ENCODE measurements at regions not wholly inside any gene's neighbourhood (a gene's known extent, or its start where the extent isn't known, plus 50 kb on each side); places are given as distances from the start of the nearest gene placed in this dataset. TPM values are rescaled to one million over a fixed set of nuclear protein-coding genes. Genes with fewer than 3 reads are reported as not detected.
A peak's percentile ranks its signal among the peaks of the same experiment; 100 is the strongest.
"Not testable (repeated sequence)": the region's sequence is repeated elsewhere in the genome, so short reads cannot be mapped to it uniquely, and the experiment has no call there.

DNA sequence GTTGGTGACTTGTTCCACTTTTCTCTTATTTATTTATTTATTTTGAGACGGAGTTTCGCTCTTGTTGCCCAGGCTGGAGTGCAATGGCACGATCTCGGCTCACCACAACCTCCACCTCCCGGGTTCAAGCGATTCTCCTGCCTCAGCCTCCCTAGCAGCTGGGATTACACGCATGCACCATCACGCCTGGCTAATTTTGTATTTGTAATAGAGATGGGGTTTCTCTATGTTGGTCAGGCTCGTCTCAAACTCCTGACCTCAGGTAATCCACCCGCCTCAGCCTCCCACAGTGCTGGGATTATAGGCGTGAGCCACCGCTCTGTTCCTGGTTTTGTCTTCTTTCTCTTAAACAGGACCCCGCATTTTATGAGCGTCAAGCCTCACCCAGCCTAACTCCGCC is 57.3 kb upstream of the METTL9 start:
- H3K27me3 Mint-ChIP-seq; H3K27ac ChIP-seq (ENCODE audit: low read depth, low read length); H3K4me1 ChIP-seq (ENCODE audit: control insufficient read depth in 2 of 2, insufficient read depth in 2 of 2, low read length in 2 of 2); H3K9me3 Mint-ChIP-seq; H3K27me3 ChIP-seq (ENCODE audit: control insufficient read depth in 2 of 2, insufficient read depth in 2 of 2, low read length in 2 of 2); intact Hi-C loops (cut with micrococcal nuclease); POLR2A ChIA-PET; CTCF ChIA-PET; DNase-seq; H3K36me3 Mint-ChIP-seq; H3K36me3 ChIP-seq (ENCODE audit: control insufficient read depth in 2 of 3, insufficient read depth in 3 of 3, low read length in 3 of 3); ATAC-seq; H3K4me3 ChIP-seq (ENCODE audit: low read length); H3K9me3 ChIP-seq (ENCODE audit: control insufficient read depth in 2 of 3, low read length in 3 of 3): not testable (repeated sequence)
- Mint-ChIP-seq H3K4me1 (peaks cover 8 to 34% (median 10%) of the 10 kb centered on the region in 7 donors), H3K27ac (peak overlapping the region in 2 of 9 donors; percentile 42 to 46), H3K4me3 (peak overlapping the region in 2 of 10 donors; percentile 21 to 37)

DNA sequence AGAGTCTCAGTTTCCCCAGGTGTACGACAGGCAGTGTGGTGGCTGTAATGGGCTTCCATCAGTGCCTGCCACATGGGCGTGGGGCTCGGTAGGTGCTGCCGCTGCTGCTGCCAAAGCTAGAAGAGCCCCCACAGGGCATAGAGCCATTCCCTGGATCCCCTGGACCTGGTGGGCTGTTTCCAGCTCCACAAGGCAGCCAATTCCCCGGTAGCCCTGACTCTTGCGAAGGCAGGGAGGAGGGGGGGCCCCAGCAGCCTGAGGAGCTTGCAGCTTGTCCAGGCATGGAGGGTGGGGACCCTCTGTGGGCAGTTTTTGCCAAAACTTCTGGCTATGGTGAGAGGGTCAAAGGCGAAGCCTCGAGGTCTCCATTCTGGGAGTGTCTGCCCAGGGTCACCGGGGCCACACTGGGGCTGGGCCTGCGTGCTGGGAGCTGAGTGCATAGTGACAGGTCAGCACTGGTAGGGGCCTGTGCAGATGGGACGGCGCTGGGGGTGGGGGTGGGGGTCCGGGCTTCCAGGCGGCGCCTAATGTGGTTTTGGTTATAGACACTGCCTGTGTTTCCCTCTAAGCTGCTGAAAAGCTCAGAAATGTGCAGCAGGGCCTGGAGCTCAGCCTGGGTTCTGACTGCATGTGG is 56.8 kb upstream of the METTL9 start:
- H3K36me3 ChIP-seq (ENCODE audit: control insufficient read depth in 2 of 3, insufficient read depth in 3 of 3, low read length in 3 of 3); intact Hi-C loops (cut with micrococcal nuclease); ATAC-seq; H3K4me1 ChIP-seq (ENCODE audit: control insufficient read depth in 2 of 2, insufficient read depth in 2 of 2, low read length in 2 of 2); H3K36me3 Mint-ChIP-seq; CTCF ChIA-PET; H3K9me3 Mint-ChIP-seq; H3K4me3 ChIP-seq (ENCODE audit: low read length); POLR2A ChIA-PET; H3K27me3 Mint-ChIP-seq; H3K27me3 ChIP-seq (ENCODE audit: control insufficient read depth in 2 of 2, insufficient read depth in 2 of 2, low read length in 2 of 2); H3K27ac Mint-ChIP-seq; H3K4me3 Mint-ChIP-seq; H3K27ac ChIP-seq (ENCODE audit: low read depth, low read length); DNase-seq; H3K9me3 ChIP-seq (ENCODE audit: control insufficient read depth in 2 of 3, low read length in 3 of 3): not testable (repeated sequence)
- peaks cover 8 to 34% (median 10%) of the 10 kb centered on the region in 7 donors for H3K4me1 Mint-ChIP-seq

DNA sequence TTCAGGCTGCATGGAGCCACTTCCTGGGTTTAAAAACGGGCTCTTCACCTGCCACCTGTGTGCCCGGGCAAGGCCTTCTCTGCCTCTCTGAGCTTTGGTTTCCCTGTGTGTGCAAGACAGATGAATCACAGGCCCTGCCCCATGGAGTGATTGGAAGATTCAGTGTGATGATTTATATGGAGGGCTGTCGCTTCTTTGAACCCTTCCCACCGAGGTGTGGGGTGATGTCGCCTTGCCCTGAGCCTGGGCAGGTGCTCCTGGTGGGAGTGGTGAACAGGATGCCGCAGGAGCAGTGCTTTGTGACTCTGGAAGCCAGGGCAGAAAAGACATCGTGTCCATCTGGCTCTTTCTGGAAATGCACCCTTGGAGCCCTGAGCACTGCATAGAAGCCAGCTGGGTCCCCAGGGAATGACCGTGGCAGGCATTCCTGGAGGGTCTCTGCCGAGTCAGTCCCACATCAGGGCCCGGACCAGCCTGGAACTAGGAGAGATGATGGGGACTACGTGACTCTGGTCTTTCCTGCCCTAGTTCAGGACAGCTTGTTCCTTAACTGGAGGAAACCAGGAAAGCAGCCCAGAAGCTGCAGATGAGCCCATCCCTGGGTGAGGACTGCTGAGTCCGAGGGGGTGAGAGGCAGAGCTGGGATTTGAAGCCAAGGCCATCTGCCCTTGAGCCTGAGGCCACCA is 56.1 kb upstream of the METTL9 start:
- Mint-ChIP-seq H3K4me1 (peaks cover 8 to 34% (median 10%) of the 10 kb centered on the region in 7 donors), H3K27ac (peak overlapping the region in 2 of 9 donors; percentile 8 to 30)
- intact Hi-C loops (cut with micrococcal nuclease); H3K9me3 Mint-ChIP-seq; H3K4me1 ChIP-seq (ENCODE audit: control insufficient read depth in 2 of 2, insufficient read depth in 2 of 2, low read length in 2 of 2); H3K4me3 ChIP-seq (ENCODE audit: low read length); H3K9me3 ChIP-seq (ENCODE audit: control insufficient read depth in 2 of 3, low read length in 3 of 3); H3K36me3 Mint-ChIP-seq; H3K4me3 Mint-ChIP-seq; H3K27ac ChIP-seq (ENCODE audit: low read depth, low read length); H3K27me3 ChIP-seq (ENCODE audit: control insufficient read depth in 2 of 2, insufficient read depth in 2 of 2, low read length in 2 of 2); H3K36me3 ChIP-seq (ENCODE audit: control insufficient read depth in 2 of 3, insufficient read depth in 3 of 3, low read length in 3 of 3); DNase-seq; H3K27me3 Mint-ChIP-seq; POLR2A ChIA-PET; CTCF ChIA-PET; ATAC-seq: not testable (repeated sequence)

DNA sequence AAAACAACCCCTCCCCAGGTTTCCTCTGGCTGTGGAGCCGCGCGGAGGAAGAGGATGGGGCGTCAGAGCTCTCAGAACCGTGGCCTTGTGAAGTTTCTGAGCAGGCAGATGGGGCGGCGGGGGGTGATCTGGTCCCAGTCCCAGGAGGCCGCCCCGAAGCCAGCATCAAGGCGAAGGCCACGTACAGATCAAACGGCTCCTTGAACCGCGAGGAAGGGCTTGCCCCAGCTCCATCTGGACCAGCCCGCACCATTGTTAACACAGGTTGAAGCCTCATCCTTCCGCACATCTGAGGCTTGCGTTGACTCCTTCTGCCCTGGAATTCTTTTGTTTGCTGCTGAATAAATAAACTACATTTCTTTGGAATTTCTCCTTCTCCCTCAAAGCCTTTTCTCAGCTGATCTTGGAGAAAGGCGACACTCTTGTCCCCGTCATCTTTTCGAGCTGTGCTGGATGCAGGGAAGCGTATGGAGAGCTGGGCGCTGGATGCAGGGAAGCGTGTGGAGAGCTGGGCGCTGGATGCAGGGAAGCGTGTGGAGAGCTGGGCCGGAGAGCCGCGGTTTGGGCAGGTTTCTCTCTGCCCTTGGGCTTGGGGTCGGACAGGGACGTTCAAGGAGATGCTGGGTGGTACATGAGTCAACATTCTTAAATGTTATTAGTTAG is 53.6 kb upstream of the METTL9 start:
- DNase-seq, H3K9me3 Mint-ChIP-seq: not testable (repeated sequence)

DNA sequence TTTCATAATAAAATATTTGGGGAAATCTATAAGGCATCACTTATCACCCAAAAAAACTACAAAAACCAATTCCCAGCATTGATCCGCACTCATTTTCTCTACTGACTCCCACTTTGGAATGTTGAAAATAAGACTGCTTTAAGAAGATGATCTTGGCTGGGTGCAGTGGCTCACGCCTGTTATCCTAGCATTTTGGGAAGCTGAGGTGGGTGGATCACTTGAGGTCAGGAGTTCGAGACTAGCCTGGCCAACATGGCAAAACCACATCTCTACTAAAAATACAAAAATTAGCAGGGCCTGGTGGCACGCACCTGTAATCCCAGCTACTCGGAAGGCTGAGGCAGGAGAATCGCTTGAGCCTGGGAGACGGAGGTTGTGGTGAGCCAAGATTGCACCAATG is 50.0 kb upstream of the METTL9 start:
- CTCF ChIA-PET; DNase-seq; H3K4me3 ChIP-seq (ENCODE audit: low read length); H3K36me3 Mint-ChIP-seq; POLR2A ChIA-PET; H3K4me1 Mint-ChIP-seq; H3K27ac ChIP-seq (ENCODE audit: low read depth, low read length); H3K9me3 ChIP-seq (ENCODE audit: control insufficient read depth in 2 of 3, low read length in 3 of 3); H3K27me3 Mint-ChIP-seq; intact Hi-C loops (cut with micrococcal nuclease); H3K27me3 ChIP-seq (ENCODE audit: control insufficient read depth in 2 of 2, insufficient read depth in 2 of 2, low read length in 2 of 2); H3K9me3 Mint-ChIP-seq; H3K27ac Mint-ChIP-seq; ATAC-seq; H3K36me3 ChIP-seq (ENCODE audit: control insufficient read depth in 2 of 3, insufficient read depth in 3 of 3, low read length in 3 of 3); H3K4me1 ChIP-seq (ENCODE audit: control insufficient read depth in 2 of 2, insufficient read depth in 2 of 2, low read length in 2 of 2); H3K4me3 Mint-ChIP-seq: not testable (repeated sequence)

More for the DNA sequence above, 53.6 kb upstream of the METTL9 start:
- H3K27me3 Mint-ChIP-seq; H3K27ac ChIP-seq (ENCODE audit: low read depth, low read length); H3K27ac Mint-ChIP-seq; H3K9me3 ChIP-seq (ENCODE audit: control insufficient read depth in 2 of 3, low read length in 3 of 3); POLR2A ChIA-PET; intact Hi-C loops (cut with micrococcal nuclease); H3K4me1 ChIP-seq (ENCODE audit: control insufficient read depth in 2 of 2, insufficient read depth in 2 of 2, low read length in 2 of 2); H3K36me3 Mint-ChIP-seq; CTCF ChIA-PET; H3K27me3 ChIP-seq (ENCODE audit: control insufficient read depth in 2 of 2, insufficient read depth in 2 of 2, low read length in 2 of 2); H3K36me3 ChIP-seq (ENCODE audit: control insufficient read depth in 2 of 3, insufficient read depth in 3 of 3, low read length in 3 of 3); H3K4me3 ChIP-seq (ENCODE audit: low read length); H3K4me3 Mint-ChIP-seq; ATAC-seq: not testable (repeated sequence)
- H3K4me1 Mint-ChIP-seq = peaks cover 6 to 16% (median 7%) of the 10 kb centered on the region in 7 donors

Small RNA genes in the stretch of these regions (microRNA-seq; reads per million reads assigned to microRNA genes)
- gene MIR3680-1 (ENCODE audit: borderline microRNAs expressed) = not detected
